PC-3 (cell line): ENCODE measurements at regions not wholly inside any gene's neighbourhood (a gene's known extent, or its start where the extent isn't known, plus 50 kb on each side); places are given as distances from the start of the nearest gene placed in this dataset.

Source experiments
- EZH2 ChIP-seq: fragments of 300-600 bp; sonication (generic); IDR thresholded peaks from one replicate; pipeline ENCODE4 v1.6.1; 2017; ENCODE audit warnings: antibody characterized with exemption, mild to moderate bottlenecking, low read length; ENCODE audit not compliant: unreplicated experiment
- TF ChIP-seq, protein P1 (sequence below): fragments of 300-600 bp; sonication (generic); conservative IDR thresholded peaks from 2 replicates; pipeline ENCODE4 v1.5.1; 2017; ENCODE audit warnings: antibody characterized with exemption, low read depth, mild to moderate bottlenecking, low read length

- TF ChIP-seq, protein P1, sequence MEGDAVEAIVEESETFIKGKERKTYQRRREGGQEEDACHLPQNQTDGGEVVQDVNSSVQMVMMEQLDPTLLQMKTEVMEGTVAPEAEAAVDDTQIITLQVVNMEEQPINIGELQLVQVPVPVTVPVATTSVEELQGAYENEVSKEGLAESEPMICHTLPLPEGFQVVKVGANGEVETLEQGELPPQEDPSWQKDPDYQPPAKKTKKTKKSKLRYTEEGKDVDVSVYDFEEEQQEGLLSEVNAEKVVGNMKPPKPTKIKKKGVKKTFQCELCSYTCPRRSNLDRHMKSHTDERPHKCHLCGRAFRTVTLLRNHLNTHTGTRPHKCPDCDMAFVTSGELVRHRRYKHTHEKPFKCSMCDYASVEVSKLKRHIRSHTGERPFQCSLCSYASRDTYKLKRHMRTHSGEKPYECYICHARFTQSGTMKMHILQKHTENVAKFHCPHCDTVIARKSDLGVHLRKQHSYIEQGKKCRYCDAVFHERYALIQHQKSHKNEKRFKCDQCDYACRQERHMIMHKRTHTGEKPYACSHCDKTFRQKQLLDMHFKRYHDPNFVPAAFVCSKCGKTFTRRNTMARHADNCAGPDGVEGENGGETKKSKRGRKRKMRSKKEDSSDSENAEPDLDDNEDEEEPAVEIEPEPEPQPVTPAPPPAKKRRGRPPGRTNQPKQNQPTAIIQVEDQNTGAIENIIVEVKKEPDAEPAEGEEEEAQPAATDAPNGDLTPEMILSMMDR = no peak
- no peak for TF ChIP-seq EZH2
These were observed 149.7 kb downstream of the FGF18 start for GRCh38 chr5:171569065-171569712.
